Karpas-422 (cell line): ENCODE measurements at regions not wholly inside any gene's neighbourhood (a gene's known extent, or its start where the extent isn't known, plus 50 kb on each side); places are given as distances from the start of the nearest gene placed in this dataset.

ENCODE experiments used
- DNase-seq: peaks from one replicate; pipeline ENCODE4 v3.0.0-alpha.2; 2015
- H2AFZ ChIP-seq: fragments of 200-600 bp; sonication (generic); 2 replicates; pipeline ENCODE4 v1.6.1; 2014; ENCODE audit warnings: antibody characterized with exemption, low read length, mixed read lengths
- H3K27ac ChIP-seq: fragments of 200-600 bp; sonication (generic); 2 replicates; pipeline ENCODE4 v1.5.1; 2014; ENCODE audit warnings: mild to moderate bottlenecking, low read length, moderate library complexity
- H3K27me3 ChIP-seq: fragments of 200-600 bp; sonication (generic); 2 replicates; pipeline ENCODE4 v1.6.1; 2014; ENCODE audit warnings: low read length, mixed read lengths
- H3K36me3 ChIP-seq: fragments of 200-600 bp; sonication (generic); 2 replicates; pipeline ENCODE4 v1.6.1; 2014; ENCODE audit warnings: low read length, mixed read lengths; ENCODE audit not compliant: insufficient read depth
- H3K4me1 ChIP-seq: fragments of 200-600 bp; sonication (generic); 2 replicates; pipeline ENCODE4 v1.6.1; 2014; ENCODE audit warnings: mild to moderate bottlenecking, low read length, mixed read lengths
- H3K4me2 ChIP-seq: fragments of 200-600 bp; sonication (generic); 2 replicates; pipeline ENCODE4 v1.6.1; 2014; ENCODE audit warnings: low read length, low read depth, mild to moderate bottlenecking; ENCODE audit not compliant: poor library complexity, severe bottlenecking
- H3K4me3 ChIP-seq: fragments of 200-600 bp; sonication (generic); 2 replicates; pipeline ENCODE4 v1.5.1; 2014; ENCODE audit warnings: mild to moderate bottlenecking, antibody characterized with exemption, low read length, mixed read lengths
- H3K79me2 ChIP-seq: fragments of 200-600 bp; sonication (generic); 2 replicates; pipeline ENCODE4 v1.6.1; 2014; ENCODE audit warnings: mild to moderate bottlenecking, low read length, mixed read lengths
- H3K9ac ChIP-seq: fragments of 200-600 bp; sonication (generic); 2 replicates; pipeline ENCODE4 v1.6.0; 2014; ENCODE audit warnings: low read length
- H3K9me2 ChIP-seq: fragments of 200-600 bp; sonication (generic), shearing (Covaris generic); replicated peaks from 2 replicates; pipeline ENCODE4 v1.6.0; 2014; ENCODE audit warnings: mild to moderate bottlenecking, low read length, moderate library complexity; ENCODE audit not compliant: insufficient read depth
- H3K9me3 ChIP-seq: fragments of 300-700, 200-600 bp; sonication (generic); 2 replicates; pipeline ENCODE4 v1.6.1; 2014; ENCODE audit warnings: low read length, mixed read lengths
- H4K20me1 ChIP-seq: fragments of 200-600 bp; sonication (generic); 2 replicates; pipeline ENCODE4 v1.6.1; 2014; ENCODE audit warnings: mild to moderate bottlenecking, antibody characterized with exemption, low read length, low read depth; ENCODE audit not compliant: insufficient read depth

- no peak overlapping the region for H3K27ac ChIP-seq
- H3K27me3 ChIP-seq, result no peaks in the 10 kb centered on the region
- no peaks in the 10 kb centered on the region for H3K9me2 ChIP-seq
- H4K20me1 ChIP-seq, result no peaks in the 10 kb centered on the region
- H3K36me3 ChIP-seq, result no peaks in the 10 kb centered on the region
- peaks cover 4% of the 10 kb centered on the region for H3K9me3 ChIP-seq
- no peak overlapping the region for H3K9ac ChIP-seq
- no peak for DNase-seq
- H3K4me3 ChIP-seq, result no peak overlapping the region
- H2AFZ ChIP-seq, result no peak overlapping the region
- H3K79me2 ChIP-seq, result no peaks in the 10 kb centered on the region
- H3K4me2 ChIP-seq, result no peak overlapping the region
- no peaks in the 10 kb centered on the region for H3K4me1 ChIP-seq
Measured at GRCh38 chr5:143536364-143536763, 132.9 kb upstream of the NR3C1 start.

- Histone ChIP-seq H3K4me2 (no peak overlapping the region), H3K9ac (no peak overlapping the region)
Measured at GRCh38 chr5:143534761-143535154, 131.3 kb upstream of the NR3C1 start.

GRCh38 chr5:143533978-143534760 is 130.7 kb upstream of the NR3C1 start:
- H3K9ac ChIP-seq, result no peak overlapping the region
- H3K79me2 ChIP-seq, result no peaks in the 10 kb centered on the region
- no peaks in the 10 kb centered on the region for H3K36me3 ChIP-seq
- H3K4me3 ChIP-seq, result no peak overlapping the region
- no peak overlapping the region for H3K27ac ChIP-seq
- H3K9me3 ChIP-seq, result no peaks in the 10 kb centered on the region
- H2AFZ ChIP-seq, result no peak overlapping the region
- no peaks in the 10 kb centered on the region for H3K27me3 ChIP-seq
- no peak overlapping the region for H3K4me2 ChIP-seq
- no peaks in the 10 kb centered on the region for H3K9me2 ChIP-seq
- no peak for DNase-seq
- no peaks in the 10 kb centered on the region for H3K4me1 ChIP-seq
- no peaks in the 10 kb centered on the region for H4K20me1 ChIP-seq

More at GRCh38 chr5:143534761-143535154, 131.3 kb upstream of the NR3C1 start:
- Histone ChIP-seq H2AFZ (no peak overlapping the region), H3K79me2 (no peaks in the 10 kb centered on the region), H4K20me1 (no peaks in the 10 kb centered on the region), H3K27me3 (no peaks in the 10 kb centered on the region), H3K27ac (no peak overlapping the region), H3K9me2 (no peaks in the 10 kb centered on the region), H3K4me1 (no peaks in the 10 kb centered on the region), H3K36me3 (no peaks in the 10 kb centered on the region), H3K4me3 (no peak overlapping the region), H3K9me3 (peaks cover 3% of the 10 kb centered on the region)
- DNase-seq, result no peak

- Histone ChIP-seq H3K9me2 (no peaks in the 10 kb centered on the region), H3K27ac (no peak overlapping the region), H3K4me3 (no peak overlapping the region), H3K9ac (no peak overlapping the region), H3K79me2 (no peaks in the 10 kb centered on the region), H3K36me3 (no peaks in the 10 kb centered on the region), H3K4me2 (no peak overlapping the region), H4K20me1 (no peaks in the 10 kb centered on the region), H2AFZ (no peak overlapping the region), H3K27me3 (no peaks in the 10 kb centered on the region), H3K4me1 (no peaks in the 10 kb centered on the region), H3K9me3 (no peaks in the 10 kb centered on the region)
- no peak for DNase-seq
Measured at GRCh38 chr5:143533475-143533874, 130.0 kb upstream of the NR3C1 start.

- no peak for DNase-seq
- Histone ChIP-seq H3K79me2 (no peaks in the 10 kb centered on the region), H3K9me3 (no peaks in the 10 kb centered on the region), H3K4me3 (no peak overlapping the region), H2AFZ (no peak overlapping the region), H4K20me1 (no peaks in the 10 kb centered on the region), H3K4me2 (no peak overlapping the region), H3K27me3 (no peaks in the 10 kb centered on the region), H3K36me3 (no peaks in the 10 kb centered on the region), H3K9ac (no peak overlapping the region), H3K27ac (no peak overlapping the region), H3K9me2 (no peaks in the 10 kb centered on the region), H3K4me1 (no peaks in the 10 kb centered on the region)
Measured at GRCh38 chr5:143527808-143528207, 124.3 kb upstream of the NR3C1 start.

- H3K79me2 ChIP-seq, result no peaks in the 10 kb centered on the region
- H3K9ac ChIP-seq, result no peak overlapping the region
- H3K9me3 ChIP-seq, result no peaks in the 10 kb centered on the region
- H2AFZ ChIP-seq, result no peak overlapping the region
- H3K9me2 ChIP-seq, result no peaks in the 10 kb centered on the region
- H4K20me1 ChIP-seq, result no peaks in the 10 kb centered on the region
- H3K4me3 ChIP-seq, result no peak overlapping the region
- no peaks in the 10 kb centered on the region for H3K27me3 ChIP-seq
- peaks cover 5% of the 10 kb centered on the region for H3K4me1 ChIP-seq
- no peaks in the 10 kb centered on the region for H3K36me3 ChIP-seq
- no peak for DNase-seq
- no peak overlapping the region for H3K27ac ChIP-seq
- H3K4me2 ChIP-seq, result no peak overlapping the region
Measured at GRCh38 chr5:143525176-143525575, 121.7 kb upstream of the NR3C1 start.

- Histone ChIP-seq H3K4me1 (peaks cover 5% of the 10 kb centered on the region), H2AFZ (no peak overlapping the region), H3K4me2 (no peak overlapping the region), H3K9me3 (no peaks in the 10 kb centered on the region), H3K9ac (no peak overlapping the region), H3K36me3 (no peaks in the 10 kb centered on the region), H3K4me3 (no peak overlapping the region), H3K27me3 (no peaks in the 10 kb centered on the region), H3K79me2 (no peaks in the 10 kb centered on the region), H3K9me2 (no peaks in the 10 kb centered on the region), H3K27ac (no peak overlapping the region), H4K20me1 (no peaks in the 10 kb centered on the region)
- no peak for DNase-seq
Measured at GRCh38 chr5:143524338-143524945, 121.0 kb upstream of the NR3C1 start.

- Histone ChIP-seq H3K9me3 (no peaks in the 10 kb centered on the region), H3K36me3 (no peaks in the 10 kb centered on the region), H3K9ac (no peak overlapping the region), H3K79me2 (no peaks in the 10 kb centered on the region), H3K9me2 (no peaks in the 10 kb centered on the region), H3K27ac (no peak overlapping the region), H4K20me1 (no peaks in the 10 kb centered on the region), H3K4me3 (no peak overlapping the region), H3K27me3 (no peaks in the 10 kb centered on the region), H3K4me2 (no peak overlapping the region), H2AFZ (no peak overlapping the region), H3K4me1 (peaks cover 15% of the 10 kb centered on the region)
- no peak for DNase-seq
Measured at GRCh38 chr5:143521846-143522400, 118.4 kb upstream of the NR3C1 start.
